ENCODE measurements at regions not wholly inside any gene's neighbourhood (a gene's known extent, or its start where the extent isn't known, plus 50 kb on each side); places are given as distances from the start of the nearest gene placed in this dataset.
A peak's percentile ranks its signal among the peaks of the same experiment; 100 is the strongest.

DNA sequence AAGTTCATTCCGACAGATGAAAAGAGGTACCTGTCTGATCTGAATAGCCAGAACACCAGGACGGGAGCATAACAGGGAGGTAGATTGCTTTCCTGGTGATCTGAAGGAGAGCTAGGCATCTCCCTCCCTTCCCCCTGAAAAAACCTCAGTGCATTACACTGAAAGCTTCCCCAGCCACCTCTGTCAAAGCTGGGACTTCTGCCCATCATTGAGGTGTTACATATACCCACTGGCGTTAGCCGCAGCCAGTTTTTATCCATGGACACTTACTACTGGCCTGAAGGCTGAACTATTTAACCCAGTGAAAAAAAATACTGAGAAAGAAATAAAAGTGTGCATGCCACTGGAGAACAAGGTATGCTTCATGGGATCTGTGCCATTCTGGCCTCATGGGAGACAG lies 568.3 kb upstream of the ADAMTS5 start:
- TF ChIP-seq, protein P1, sequence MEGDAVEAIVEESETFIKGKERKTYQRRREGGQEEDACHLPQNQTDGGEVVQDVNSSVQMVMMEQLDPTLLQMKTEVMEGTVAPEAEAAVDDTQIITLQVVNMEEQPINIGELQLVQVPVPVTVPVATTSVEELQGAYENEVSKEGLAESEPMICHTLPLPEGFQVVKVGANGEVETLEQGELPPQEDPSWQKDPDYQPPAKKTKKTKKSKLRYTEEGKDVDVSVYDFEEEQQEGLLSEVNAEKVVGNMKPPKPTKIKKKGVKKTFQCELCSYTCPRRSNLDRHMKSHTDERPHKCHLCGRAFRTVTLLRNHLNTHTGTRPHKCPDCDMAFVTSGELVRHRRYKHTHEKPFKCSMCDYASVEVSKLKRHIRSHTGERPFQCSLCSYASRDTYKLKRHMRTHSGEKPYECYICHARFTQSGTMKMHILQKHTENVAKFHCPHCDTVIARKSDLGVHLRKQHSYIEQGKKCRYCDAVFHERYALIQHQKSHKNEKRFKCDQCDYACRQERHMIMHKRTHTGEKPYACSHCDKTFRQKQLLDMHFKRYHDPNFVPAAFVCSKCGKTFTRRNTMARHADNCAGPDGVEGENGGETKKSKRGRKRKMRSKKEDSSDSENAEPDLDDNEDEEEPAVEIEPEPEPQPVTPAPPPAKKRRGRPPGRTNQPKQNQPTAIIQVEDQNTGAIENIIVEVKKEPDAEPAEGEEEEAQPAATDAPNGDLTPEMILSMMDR (IDR thresholded peaks at IDR 0.05; ENCODE audit: unreplicated experiment in 3 of 3), result no peak
- Mint-ChIP-seq H3K27ac (no peak overlapping the region), H3K27me3 (ENCODE audit: low read depth) (no peaks in the 10 kb centered on the region), H3K4me3 (no peak overlapping the region), H3K36me3 (ENCODE audit: low read depth) (no peaks in the 10 kb centered on the region), H3K9me3 (peaks cover 11% of the 10 kb centered on the region), H3K4me1 (peaks cover 9% of the 10 kb centered on the region)

DNA sequence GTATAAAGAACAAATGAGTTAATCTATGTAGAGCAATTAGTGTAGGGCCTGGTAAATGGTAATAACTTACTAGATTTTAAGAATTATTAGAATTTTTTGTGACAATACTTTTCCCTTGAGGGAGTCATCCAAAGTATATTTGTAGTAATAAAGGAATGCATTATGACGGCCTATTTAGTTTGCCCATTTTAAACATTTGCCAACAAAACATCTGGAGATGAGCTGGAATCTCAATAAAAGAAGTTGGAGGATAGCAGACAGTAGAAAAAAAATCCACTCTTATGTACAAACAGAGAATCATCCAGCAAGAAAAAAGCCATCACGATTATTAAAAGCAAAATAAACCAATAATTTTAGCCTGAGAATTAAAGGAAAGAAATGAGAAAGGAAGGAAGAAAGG lies 567.3 kb upstream of the ADAMTS5 start:
- Mint-ChIP-seq H3K4me1 (peaks cover 9% of the 10 kb centered on the region), H3K4me3 (no peak overlapping the region), H3K36me3 (ENCODE audit: low read depth) (no peaks in the 10 kb centered on the region), H3K9me3 (peaks cover 11% of the 10 kb centered on the region), H3K27me3 (ENCODE audit: low read depth) (no peaks in the 10 kb centered on the region), H3K27ac (no peak overlapping the region)
- TF ChIP-seq, protein P1 (IDR thresholded peaks at IDR 0.05; ENCODE audit: unreplicated experiment in 3 of 3), result no peak

DNA sequence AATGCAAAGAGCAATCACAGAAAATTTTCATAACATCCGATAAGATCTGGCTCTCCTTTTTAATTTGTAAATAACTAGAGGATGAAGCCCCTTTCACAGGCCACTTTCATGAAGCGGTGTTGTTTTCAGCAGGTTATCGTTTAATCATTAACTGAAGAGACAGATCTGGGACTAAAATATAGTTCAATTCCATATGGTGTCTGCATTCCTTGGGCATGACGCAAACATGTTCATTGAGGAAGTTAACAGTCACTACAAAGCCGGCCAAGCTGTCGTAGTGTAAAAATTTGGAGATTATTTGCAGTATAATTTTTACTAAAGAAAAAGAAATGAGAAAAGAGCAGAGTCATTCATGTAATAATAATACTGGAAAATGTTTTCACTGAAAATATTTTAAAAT lies 565.2 kb upstream of the ADAMTS5 start:
- TF ChIP-seq, protein P1 (IDR thresholded peaks at IDR 0.05; ENCODE audit: unreplicated experiment in 3 of 3), result no peak
- no peaks in the 10 kb centered on the region for H3K27me3 Mint-ChIP-seq (ENCODE audit: low read depth)
- H3K27ac Mint-ChIP-seq, result peak overlapping the region; percentile 86 to 91 (median 86)
- H3K4me1 Mint-ChIP-seq, result peaks cover 9% of the 10 kb centered on the region
- no peaks in the 10 kb centered on the region for H3K36me3 Mint-ChIP-seq (ENCODE audit: low read depth)
- peaks cover 8% of the 10 kb centered on the region for H3K9me3 Mint-ChIP-seq
- H3K4me3 Mint-ChIP-seq, result no peak overlapping the region

DNA sequence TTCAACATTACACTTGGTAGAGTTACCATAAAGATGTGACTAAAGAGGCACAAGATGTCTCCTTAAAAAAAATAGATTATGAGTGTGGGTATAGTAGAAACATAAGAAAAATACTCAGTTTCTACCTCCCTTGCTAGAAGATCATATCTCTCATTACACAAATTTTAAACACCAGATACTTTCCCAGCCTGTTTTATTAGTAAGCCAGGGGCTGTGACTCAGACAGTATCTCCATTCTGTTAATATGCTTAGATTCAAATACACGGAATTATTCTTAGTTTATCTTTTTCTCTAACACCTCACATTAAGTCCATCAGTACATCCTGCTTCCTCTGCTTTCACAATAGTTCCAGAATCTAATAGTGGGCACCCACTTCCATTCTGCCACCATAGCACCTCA lies 561.8 kb upstream of the ADAMTS5 start:
- Mint-ChIP-seq H3K9me3 (peaks cover 6% of the 10 kb centered on the region), H3K4me1 (peaks cover 9% of the 10 kb centered on the region), H3K27me3 (ENCODE audit: low read depth) (no peaks in the 10 kb centered on the region), H3K4me3 (no peak overlapping the region), H3K27ac (no peak overlapping the region), H3K36me3 (ENCODE audit: low read depth) (no peaks in the 10 kb centered on the region)
- TF ChIP-seq, protein P1 (IDR thresholded peaks at IDR 0.05; ENCODE audit: unreplicated experiment in 3 of 3), result no peak

DNA sequence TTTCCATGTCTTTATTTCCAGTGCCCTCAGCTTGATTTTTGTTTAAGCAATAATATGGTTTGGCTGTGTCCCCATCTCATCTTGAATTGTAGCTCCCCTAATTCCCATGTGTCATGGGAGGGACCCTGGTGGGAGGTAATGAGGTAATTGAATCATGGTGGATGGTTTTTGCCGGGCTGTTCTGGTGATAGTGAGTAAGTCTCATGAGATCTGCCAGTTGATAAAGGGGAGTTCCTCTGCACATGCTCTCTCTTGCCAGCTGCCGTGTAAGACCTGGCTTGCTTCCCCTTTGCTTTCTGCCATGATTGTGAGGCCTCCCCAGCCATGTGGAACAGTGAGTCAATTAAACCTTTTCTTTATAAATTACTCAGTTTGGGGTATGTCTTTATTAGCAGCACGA lies 559.6 kb upstream of the ADAMTS5 start:
- H3K27me3 Mint-ChIP-seq (ENCODE audit: low read depth), result no peaks in the 10 kb centered on the region
- H3K4me1 Mint-ChIP-seq, result no peaks in the 10 kb centered on the region
- peaks cover 12% of the 10 kb centered on the region for H3K9me3 Mint-ChIP-seq
- no peaks in the 10 kb centered on the region for H3K36me3 Mint-ChIP-seq (ENCODE audit: low read depth)
- TF ChIP-seq, protein P1 (IDR thresholded peaks at IDR 0.05; ENCODE audit: unreplicated experiment in 3 of 3), result no peak
- H3K4me3 Mint-ChIP-seq, result no peak overlapping the region
- H3K27ac Mint-ChIP-seq, result no peak overlapping the region

DNA sequence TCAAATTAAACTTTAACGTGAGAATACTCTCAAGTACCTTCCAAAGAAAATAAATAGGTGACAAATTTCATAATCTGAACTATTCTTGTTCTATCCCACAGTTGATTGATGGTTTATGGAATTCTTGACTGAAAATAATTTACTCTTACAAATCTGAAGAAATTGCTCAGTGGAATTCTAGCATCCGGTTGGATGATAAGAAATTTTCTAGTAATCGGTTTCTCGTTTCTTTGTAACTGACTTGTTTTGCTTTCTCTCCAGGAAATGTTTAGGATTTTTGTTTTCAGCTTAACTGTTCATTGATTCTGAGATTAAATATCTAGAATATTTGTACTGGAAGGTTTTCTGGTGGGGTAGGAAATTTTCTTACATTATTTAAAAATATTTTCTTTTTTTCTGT lies 558.9 kb upstream of the ADAMTS5 start:
- H3K4me3 Mint-ChIP-seq, result no peak overlapping the region
- peaks cover 16% of the 10 kb centered on the region for H3K9me3 Mint-ChIP-seq
- no peaks in the 10 kb centered on the region for H3K27me3 Mint-ChIP-seq (ENCODE audit: low read depth)
- H3K36me3 Mint-ChIP-seq (ENCODE audit: low read depth), result no peaks in the 10 kb centered on the region
- TF ChIP-seq, protein P1 (IDR thresholded peaks at IDR 0.05; ENCODE audit: unreplicated experiment in 3 of 3), result no peak
- no peak overlapping the region for H3K27ac Mint-ChIP-seq
- H3K4me1 Mint-ChIP-seq, result no peaks in the 10 kb centered on the region

Data from nephron (organoid).